OCI-M2 (cell line): ENCODE measurements at regions not wholly inside any gene's neighbourhood (a gene's known extent, or its start where the extent isn't known, plus 50 kb on each side); places are given as distances from the start of the nearest gene placed in this dataset.

ENCODE experiments used
- DNase-seq: peaks from one replicate; lab custom pipeline; 2025; ENCODE audit not compliant: unreplicated experiment; lab: John Stamatoyannopoulos, UW

GRCh38 chr13:33743438-33744368 lies 74.2 kb upstream of the RFC3 start:
- no peak for DNase-seq

DNA sequence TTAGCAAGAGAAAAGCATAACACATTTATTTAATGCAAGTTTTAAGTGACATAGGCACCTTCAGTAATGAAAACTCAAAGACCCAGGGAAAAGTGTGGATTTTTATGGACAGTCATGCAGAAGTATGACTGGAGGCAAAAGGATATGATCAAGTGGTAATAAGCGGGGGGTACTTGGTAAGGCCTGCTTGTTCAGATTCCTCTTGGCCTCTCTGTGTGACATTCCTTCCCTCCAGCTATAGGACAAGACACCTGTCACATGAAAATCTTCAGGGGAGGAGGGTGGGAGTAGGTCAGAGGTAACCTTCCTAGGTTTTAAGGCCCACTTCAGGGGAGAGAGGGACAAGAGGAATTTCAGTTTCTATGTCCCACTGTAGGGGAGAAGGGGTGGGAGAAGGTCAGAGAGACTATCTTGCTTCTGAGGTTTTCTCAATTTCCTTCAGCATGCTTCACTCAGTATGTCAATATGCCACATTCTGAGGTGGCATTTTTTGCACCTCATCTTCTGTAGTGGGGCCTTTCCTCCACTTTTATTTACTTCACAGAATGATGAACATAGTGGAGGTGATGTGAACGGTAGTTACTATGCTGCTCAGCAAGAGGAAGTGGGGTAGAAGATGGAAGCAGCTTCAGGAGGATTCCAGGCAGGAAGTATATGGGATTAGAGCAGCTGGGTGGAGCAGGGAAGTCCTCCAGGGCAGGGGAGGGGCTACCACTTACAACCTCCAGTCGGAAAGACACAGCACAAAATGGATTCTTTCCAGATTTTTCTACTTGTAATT lies 73.2 kb upstream of the RFC3 start:
- DNase-seq = no peak

DNA sequence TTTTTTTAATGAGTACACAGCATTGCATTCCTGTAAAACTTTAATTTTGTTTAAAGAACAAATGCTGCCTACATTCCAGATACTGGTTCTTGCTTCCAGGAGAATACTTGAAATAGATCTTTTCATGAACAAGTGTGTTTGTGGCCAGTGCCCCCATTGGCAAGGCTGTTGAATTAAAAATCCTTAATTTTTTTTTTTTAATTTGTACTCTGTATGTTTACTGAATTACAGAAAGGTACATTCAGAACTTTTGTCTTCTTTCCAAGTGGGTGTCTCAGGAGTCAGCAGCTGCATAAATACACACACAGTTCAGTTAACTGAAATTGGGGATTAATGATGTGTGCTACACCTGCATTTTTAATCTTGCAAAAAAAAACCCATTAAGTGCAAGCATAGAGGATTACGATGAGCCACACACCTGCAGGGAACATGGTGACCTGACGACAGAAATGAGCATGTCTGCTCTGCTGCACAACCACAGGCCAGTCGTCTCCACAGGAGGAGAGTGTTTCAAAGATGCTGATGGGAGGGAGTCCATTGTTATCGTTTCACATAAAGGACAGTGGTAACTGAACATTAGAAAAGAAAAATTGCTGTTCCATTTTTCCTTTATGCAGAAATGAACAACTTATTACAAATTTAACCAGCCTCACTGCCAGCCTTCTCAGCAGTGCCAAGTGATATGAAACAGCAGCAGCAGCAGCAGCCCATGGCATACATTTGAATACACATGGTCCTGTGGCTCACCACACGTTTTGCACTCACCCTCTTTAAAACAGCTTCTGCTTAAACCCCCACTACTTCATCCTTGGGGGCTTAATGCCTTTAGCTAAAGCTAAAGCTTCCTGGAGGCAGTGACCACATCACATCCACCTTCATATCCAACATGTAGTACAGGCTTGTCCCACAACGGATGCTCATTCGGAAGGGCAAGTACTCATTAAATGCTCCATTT lies 72.3 kb upstream of the RFC3 start:
- DNase-seq = no peak

GRCh38 chr13:33746867-33747266 lies 71.1 kb upstream of the RFC3 start:
- no peak for DNase-seq

DNA sequence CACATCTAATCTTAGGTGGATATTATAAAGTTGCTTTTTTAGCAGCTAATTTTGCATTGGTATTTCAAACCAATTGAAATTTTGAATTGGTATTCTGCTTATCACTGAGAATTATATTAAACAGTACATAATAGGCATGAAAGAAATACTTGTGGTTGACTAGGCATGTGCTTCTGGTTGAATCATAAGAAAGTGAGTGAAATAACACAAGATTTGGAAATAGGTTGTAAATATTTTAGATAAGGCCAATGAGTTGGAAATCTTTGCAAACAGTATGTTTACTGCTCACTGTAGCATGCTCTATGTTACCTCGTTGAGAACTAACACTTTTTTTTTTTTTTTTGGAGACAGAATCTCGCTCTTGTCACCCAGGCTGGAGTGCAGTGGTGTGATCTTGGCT lies 66.8 kb upstream of the RFC3 start:
- no peak for DNase-seq

DNA sequence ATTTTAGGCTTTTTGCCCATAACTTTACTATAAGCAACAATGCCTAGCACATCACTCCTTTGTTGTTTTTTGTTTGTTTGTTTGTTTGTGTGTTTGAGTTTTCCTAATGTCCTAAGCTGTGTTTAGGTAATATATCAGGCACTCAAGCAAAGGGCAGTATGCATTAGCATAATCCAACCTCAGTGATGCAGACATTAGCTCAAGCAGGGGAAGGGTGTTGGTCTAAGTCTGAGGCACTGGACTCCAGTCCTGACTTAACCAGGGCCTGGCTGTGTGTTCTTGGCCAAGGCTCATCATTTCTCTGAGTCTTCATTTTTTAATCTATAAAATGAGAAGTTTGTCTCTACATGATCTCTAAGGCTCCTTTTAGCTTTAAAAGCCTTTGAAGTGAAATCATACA lies 65.9 kb upstream of the RFC3 start:
- DNase-seq = no peak

GRCh38 chr13:33752597-33752996 lies 65.4 kb upstream of the RFC3 start:
- DNase-seq = no peak

DNA sequence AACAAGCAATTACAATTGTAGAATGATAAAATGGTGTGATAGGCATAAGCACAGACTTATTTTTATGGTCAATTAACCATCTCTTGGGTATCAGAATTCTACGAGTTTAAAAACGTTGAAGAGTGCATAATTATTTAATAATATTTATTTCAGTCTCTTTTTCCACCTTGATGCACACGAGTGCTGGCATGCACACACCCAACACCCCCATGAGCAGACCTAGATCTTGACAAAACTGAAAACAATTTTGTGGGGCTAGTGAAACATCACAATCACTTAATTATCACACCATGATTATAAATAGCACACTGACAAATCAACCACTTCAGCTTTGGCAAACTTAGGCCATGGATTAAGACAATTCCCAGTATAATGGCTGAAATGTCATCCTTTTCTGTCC lies 61.0 kb upstream of the RFC3 start:
- DNase-seq = no peak

GRCh38 chr13:33757713-33758112 lies 60.2 kb upstream of the RFC3 start:
- DNase-seq = no peak

DNA sequence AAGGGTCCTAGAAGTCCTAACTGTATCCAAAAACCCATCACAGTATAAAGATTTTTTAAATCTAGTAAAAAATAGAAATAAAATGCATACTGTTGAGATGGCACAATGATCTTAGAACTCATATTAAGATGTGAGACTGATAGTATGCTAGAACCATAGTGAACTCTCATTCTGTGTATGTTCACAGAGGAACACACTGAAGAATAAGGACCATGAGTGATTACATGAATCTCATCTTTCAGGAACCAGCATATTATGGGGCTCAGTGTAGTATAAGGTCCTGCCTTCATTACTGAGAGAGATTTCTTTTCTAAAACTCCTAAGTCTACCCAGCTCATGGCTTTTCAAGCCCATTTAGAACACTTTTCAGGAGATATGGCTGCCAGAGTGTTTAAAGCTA lies 59.8 kb upstream of the RFC3 start:
- DNase-seq = no peak

GRCh38 chr13:33761740-33762139 lies 56.2 kb upstream of the RFC3 start:
- DNase-seq = no peak

GRCh38 chr13:33763021-33763420 lies 54.9 kb upstream of the RFC3 start:
- DNase-seq = no peak

DNA sequence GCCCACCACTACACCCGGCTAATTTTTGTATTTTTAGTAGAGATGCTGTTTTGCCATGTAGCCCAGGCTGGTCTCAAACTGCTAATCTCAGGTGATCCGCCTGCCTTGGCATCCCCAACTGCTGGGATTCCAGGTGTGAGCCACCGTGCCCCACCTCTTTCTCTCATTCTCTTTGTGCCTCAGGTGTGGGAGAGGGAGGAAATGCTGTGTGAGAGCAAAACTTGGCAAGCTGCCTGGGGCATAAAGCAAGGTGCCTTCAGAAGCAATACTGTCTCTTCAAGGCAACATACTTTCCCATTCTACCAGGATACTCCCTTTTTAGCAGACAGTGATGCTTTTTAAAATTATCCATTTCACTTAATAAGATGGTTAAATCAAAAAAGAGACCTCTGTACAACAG lies 53.2 kb upstream of the RFC3 start:
- DNase-seq = no peak

- no peak for DNase-seq
Observed at GRCh38 chr13:33766329-33767123, 51.4 kb upstream of the RFC3 start.

GRCh38 chr13:33767140-33767539 lies 50.8 kb upstream of the RFC3 start:
- no peak for DNase-seq
